ENCODE measurements at regions not wholly inside any gene's neighbourhood (a gene's known extent, or its start where the extent isn't known, plus 50 kb on each side); places are given as distances from the start of the nearest gene placed in this dataset.

DNA sequence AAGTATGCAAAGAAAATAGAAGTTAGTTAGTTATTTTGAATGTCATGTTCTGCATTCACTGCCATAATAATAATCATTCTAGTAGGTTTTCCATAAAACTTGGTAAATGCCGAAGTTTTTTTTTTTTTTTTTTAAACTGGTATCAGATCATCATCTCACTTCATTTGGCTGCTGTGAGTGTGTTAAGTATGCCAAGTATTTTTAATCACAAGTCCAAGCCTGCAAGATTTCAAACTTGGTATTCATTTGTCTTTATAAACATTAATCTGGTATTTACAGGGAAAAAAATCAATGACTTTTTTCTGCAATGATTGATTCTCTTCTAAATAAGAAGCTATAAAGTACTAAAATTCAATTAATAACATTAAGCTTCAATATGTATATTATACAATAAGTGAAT is 248.9 kb downstream of the CCDC59 start:
- TF ChIP-seq, protein P1, sequence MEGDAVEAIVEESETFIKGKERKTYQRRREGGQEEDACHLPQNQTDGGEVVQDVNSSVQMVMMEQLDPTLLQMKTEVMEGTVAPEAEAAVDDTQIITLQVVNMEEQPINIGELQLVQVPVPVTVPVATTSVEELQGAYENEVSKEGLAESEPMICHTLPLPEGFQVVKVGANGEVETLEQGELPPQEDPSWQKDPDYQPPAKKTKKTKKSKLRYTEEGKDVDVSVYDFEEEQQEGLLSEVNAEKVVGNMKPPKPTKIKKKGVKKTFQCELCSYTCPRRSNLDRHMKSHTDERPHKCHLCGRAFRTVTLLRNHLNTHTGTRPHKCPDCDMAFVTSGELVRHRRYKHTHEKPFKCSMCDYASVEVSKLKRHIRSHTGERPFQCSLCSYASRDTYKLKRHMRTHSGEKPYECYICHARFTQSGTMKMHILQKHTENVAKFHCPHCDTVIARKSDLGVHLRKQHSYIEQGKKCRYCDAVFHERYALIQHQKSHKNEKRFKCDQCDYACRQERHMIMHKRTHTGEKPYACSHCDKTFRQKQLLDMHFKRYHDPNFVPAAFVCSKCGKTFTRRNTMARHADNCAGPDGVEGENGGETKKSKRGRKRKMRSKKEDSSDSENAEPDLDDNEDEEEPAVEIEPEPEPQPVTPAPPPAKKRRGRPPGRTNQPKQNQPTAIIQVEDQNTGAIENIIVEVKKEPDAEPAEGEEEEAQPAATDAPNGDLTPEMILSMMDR (conservative IDR thresholded peaks at IDR 0.05; ENCODE audit: low read depth, low read length), result no peak
- TF ChIP-seq EZH2 (IDR thresholded peaks at IDR 0.05; ENCODE audit: borderline replicate concordance, low read depth, low read length, poor library complexity, severe bottlenecking), result no peak

All from A673 (cell line).